T-helper 1 cell (primary cell): ENCODE measurements at regions not wholly inside any gene's neighbourhood (a gene's known extent, or its start where the extent isn't known, plus 50 kb on each side); places are given as distances from the start of the nearest gene placed in this dataset.

Experiments
- DNase-seq, 5 donors: peaks; one replicate each; pipeline ENCODE4 v3.0.0-alpha.2; 2012 to 2020

- no peak for DNase-seq
Measured at GRCh38 chr9:23545728-23546127, 280.3 kb downstream of the ELAVL2 start.

GRCh38 chr9:23551311-23551721 is 274.7 kb downstream of the ELAVL2 start:
- no peak for DNase-seq

GRCh38 chr9:23551929-23552707 is 273.9 kb downstream of the ELAVL2 start:
- DNase-seq = no peak

- DNase-seq = no peak
Measured at GRCh38 chr9:23552876-23553601, 273.0 kb downstream of the ELAVL2 start.

GRCh38 chr9:23554686-23555085 is 271.4 kb downstream of the ELAVL2 start:
- DNase-seq = no peak

- DNase-seq = no peak
Measured at GRCh38 chr9:23555851-23556250, 270.2 kb downstream of the ELAVL2 start.

- no peak for DNase-seq
Measured at GRCh38 chr9:23556459-23556858, 269.6 kb downstream of the ELAVL2 start.

GRCh38 chr9:23557689-23558088 is 268.4 kb downstream of the ELAVL2 start:
- DNase-seq = no peak

GRCh38 chr9:23559522-23559921 is 266.5 kb downstream of the ELAVL2 start:
- DNase-seq = no peak

GRCh38 chr9:23563517-23563916 is 262.5 kb downstream of the ELAVL2 start:
- no peak for DNase-seq

GRCh38 chr9:23567516-23568165 is 258.4 kb downstream of the ELAVL2 start:
- DNase-seq = no peak

GRCh38 chr9:23571414-23572104 is 254.5 kb downstream of the ELAVL2 start:
- DNase-seq = no peak

- DNase-seq = no peak
Measured at GRCh38 chr9:23573800-23574199, 252.2 kb downstream of the ELAVL2 start.

GRCh38 chr9:23577611-23578010 is 248.4 kb downstream of the ELAVL2 start:
- no peak for DNase-seq

GRCh38 chr9:23581931-23582330 is 244.1 kb downstream of the ELAVL2 start:
- DNase-seq = no peak

GRCh38 chr9:23582836-23583235 is 243.2 kb downstream of the ELAVL2 start:
- DNase-seq = no peak

GRCh38 chr9:23586906-23587305 is 239.1 kb downstream of the ELAVL2 start:
- no peak for DNase-seq

GRCh38 chr9:23587433-23587832 is 238.6 kb downstream of the ELAVL2 start:
- no peak for DNase-seq

GRCh38 chr9:23587903-23588302 is 238.1 kb downstream of the ELAVL2 start:
- no peak for DNase-seq

- DNase-seq = peak in 1 of 5 donors; percentile 0
Measured at GRCh38 chr9:23590276-23591000, 235.6 kb downstream of the ELAVL2 start.

- no peak for DNase-seq
Measured at GRCh38 chr9:23594421-23594820, 231.6 kb downstream of the ELAVL2 start.

- DNase-seq = no peak
Measured at GRCh38 chr9:23596913-23597634, 229.0 kb downstream of the ELAVL2 start.
